SU-DHL-6 (cell line): ENCODE measurements at regions not wholly inside any gene's neighbourhood (a gene's known extent, or its start where the extent isn't known, plus 50 kb on each side); places are given as distances from the start of the nearest gene placed in this dataset.

ENCODE experiments used
- EZH2phosphoT487 ChIP-seq: fragments of 200-600 bp; sonication (generic), shearing (Covaris generic); conservative IDR thresholded peaks from 2 replicates; pipeline ENCODE4 v1.6.1; 2018; ENCODE audit warnings: mild to moderate bottlenecking, antibody characterized with exemption, low read length, moderate library complexity, mixed read lengths
- TF ChIP-seq, protein P1 (sequence below): fragments of 200-600 bp; sonication (generic); IDR thresholded peaks from one replicate; pipeline ENCODE4 v1.5.1; 2017; ENCODE audit warnings: antibody characterized with exemption, mild to moderate bottlenecking, low read length, moderate library complexity; ENCODE audit not compliant: insufficient read depth, poor library complexity, severe bottlenecking

DNA sequence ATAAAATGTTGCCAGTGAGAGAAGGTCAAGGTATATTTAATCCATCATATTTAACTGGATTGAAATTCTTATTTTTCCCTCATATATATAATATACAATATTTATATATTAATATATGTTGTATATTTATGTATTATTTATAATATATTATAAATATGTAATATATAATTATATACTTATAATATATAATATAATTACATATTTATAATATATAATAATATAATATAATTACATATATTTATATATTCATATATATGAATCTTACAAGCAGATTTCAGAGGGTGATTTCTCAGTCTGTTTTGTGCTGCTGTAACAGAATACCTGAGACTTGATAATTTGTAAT lies 52.7 kb upstream of the TLE3 start:
- TF ChIP-seq, protein P1, sequence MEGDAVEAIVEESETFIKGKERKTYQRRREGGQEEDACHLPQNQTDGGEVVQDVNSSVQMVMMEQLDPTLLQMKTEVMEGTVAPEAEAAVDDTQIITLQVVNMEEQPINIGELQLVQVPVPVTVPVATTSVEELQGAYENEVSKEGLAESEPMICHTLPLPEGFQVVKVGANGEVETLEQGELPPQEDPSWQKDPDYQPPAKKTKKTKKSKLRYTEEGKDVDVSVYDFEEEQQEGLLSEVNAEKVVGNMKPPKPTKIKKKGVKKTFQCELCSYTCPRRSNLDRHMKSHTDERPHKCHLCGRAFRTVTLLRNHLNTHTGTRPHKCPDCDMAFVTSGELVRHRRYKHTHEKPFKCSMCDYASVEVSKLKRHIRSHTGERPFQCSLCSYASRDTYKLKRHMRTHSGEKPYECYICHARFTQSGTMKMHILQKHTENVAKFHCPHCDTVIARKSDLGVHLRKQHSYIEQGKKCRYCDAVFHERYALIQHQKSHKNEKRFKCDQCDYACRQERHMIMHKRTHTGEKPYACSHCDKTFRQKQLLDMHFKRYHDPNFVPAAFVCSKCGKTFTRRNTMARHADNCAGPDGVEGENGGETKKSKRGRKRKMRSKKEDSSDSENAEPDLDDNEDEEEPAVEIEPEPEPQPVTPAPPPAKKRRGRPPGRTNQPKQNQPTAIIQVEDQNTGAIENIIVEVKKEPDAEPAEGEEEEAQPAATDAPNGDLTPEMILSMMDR, result no peak
- TF ChIP-seq EZH2phosphoT487, result no peak
